H1 (cell line): ENCODE measurements at regions not wholly inside any gene's neighbourhood (a gene's known extent, or its start where the extent isn't known, plus 50 kb on each side); places are given as distances from the start of the nearest gene placed in this dataset.

ENCODE experiments used
- CTCF ChIA-PET: fragments of 300-600 bp; sonication (Branson Sonifier 250); formaldehyde crosslinking; loops from one replicate; lab custom pipeline; 2021; ENCODE audit not compliant: partially characterized antibody; lab: Charles Lee
- POLR2A ChIA-PET: fragments of 300-600 bp; sonication (Branson Sonifier 250); formaldehyde crosslinking; loops from one replicate; lab custom pipeline; 2021; ENCODE audit warnings: inconsistent platforms; ENCODE audit not compliant: partially characterized antibody; lab: Charles Lee
- DNase-seq, 2 experiments: peaks; one replicate each; pipeline versions ENCODE4 v3.0.0 to v3.0.0-alpha.2; 2010 to 2022; ENCODE audit warnings: low spot score in 2 of 2, low read depth in 1 of 2, mixed read lengths in 1 of 2
- FAIRE-seq: peaks from 2 replicates; lab custom pipeline; 2011; peaks lifted over from hg19 to GRCh38; lab: Jason Lieb, UNC
- H2AFZ ChIP-seq: 2 replicates; pipeline ENCODE4 v1.8.1; 2012; ENCODE audit warnings: low read length, inconsistent platforms
- H2AK5ac ChIP-seq: 2 replicates; pipeline ENCODE4 v1.6.1; 2013; ENCODE audit warnings: low read depth, low read length
- H2BK120ac ChIP-seq: replicated peaks from 2 replicates; pipeline ENCODE3; 2013; ENCODE audit warnings: low read depth, low read length, inconsistent platforms
- H2BK12ac ChIP-seq: 2 replicates; pipeline ENCODE4 v1.6.1; 2013; ENCODE audit warnings: low read depth, low read length
- H2BK15ac ChIP-seq: 2 replicates; pipeline ENCODE4 v1.6.1; 2013; ENCODE audit warnings: low read length
- H2BK20ac ChIP-seq: 2 replicates; pipeline ENCODE4 v1.6.1; 2013; ENCODE audit warnings: low read length
- H2BK5ac ChIP-seq: 2 replicates; pipeline ENCODE4 v1.6.1; 2013; ENCODE audit warnings: low read depth, low read length
- H3K14ac ChIP-seq: 2 replicates; pipeline ENCODE4 v1.6.1; 2013; ENCODE audit warnings: inconsistent platforms; ENCODE audit not compliant: insufficient read length
- H3K18ac ChIP-seq: 2 replicates; pipeline ENCODE4 v1.6.1; 2013; ENCODE audit warnings: low read length; ENCODE audit errors: extremely low read depth
- H3K23ac ChIP-seq: 2 replicates; pipeline ENCODE4 v1.6.1; 2013; ENCODE audit warnings: inconsistent platforms; ENCODE audit not compliant: insufficient read length
- H3K23me2 ChIP-seq: 2 replicates; pipeline ENCODE4 v1.6.1; 2013; ENCODE audit warnings: low read depth, low read length
- H3K27ac ChIP-seq: 2 replicates; pipeline ENCODE4 v1.6.1; 2011; ENCODE audit warnings: low read depth, low read length, inconsistent platforms
- H3K27me3 ChIP-seq, 4 experiments: replicated peaks in 1 of 4; 1 replicate in 1 of 4; 2 replicates in 3 of 4; pipeline versions ENCODE4 v1.6.1 to v1.8.1; 2011 to 2013; ENCODE audit warnings: low read length in 3 of 4, mild to moderate bottlenecking in 3 of 4, inconsistent platforms in 2 of 4, mixed read lengths in 2 of 4, moderate library complexity in 1 of 4; ENCODE audit not compliant: control insufficient read depth in 3 of 4, insufficient read depth in 3 of 4; ENCODE audit errors: extremely low read depth in 1 of 4
- H3K36me3 ChIP-seq, 4 experiments: 2 replicates each; pipeline versions ENCODE4 v1.6.1 to v1.8.1; 2011 to 2013; ENCODE audit warnings: mild to moderate bottlenecking in 4 of 4, low read length in 3 of 4, moderate library complexity in 2 of 4, control low read depth in 1 of 4, inconsistent platforms in 1 of 4; ENCODE audit not compliant: insufficient read depth in 4 of 4, control insufficient read depth in 2 of 4
- H3K4ac ChIP-seq: replicated peaks from 2 replicates; pipeline ENCODE3; 2013; ENCODE audit warnings: low read length, low read depth, mixed read lengths, inconsistent platforms; ENCODE audit not compliant: insufficient read length
- H3K4me1 ChIP-seq, 4 experiments: replicated peaks in 1 of 4; 1 replicate in 1 of 4; 2 replicates in 3 of 4; pipeline versions ENCODE4 v1.6.1 to v1.8.1; 2011 to 2013; ENCODE audit warnings: low read length in 3 of 4, inconsistent platforms in 2 of 4, mixed read lengths in 1 of 4; ENCODE audit not compliant: insufficient read depth in 4 of 4, control insufficient read depth in 3 of 4
- H3K4me2 ChIP-seq, 2 experiments: 2 replicates each; pipeline versions ENCODE4 v1.6.1 to v1.8.1; 2011 to 2013; ENCODE audit warnings: low read depth in 2 of 2, low read length in 2 of 2, control low read depth in 1 of 2, inconsistent platforms in 1 of 2, mild to moderate bottlenecking in 1 of 2; ENCODE audit not compliant: insufficient read depth in 1 of 2
- H3K4me3 ChIP-seq, 4 experiments: fragments of 200-600, 300-600 bp in 1 of 4; sonication (generic), shearing (Covaris generic), sonication (Bioruptor Twin) in 1 of 4; 2 replicates each; pipeline versions ENCODE4 v1.5.1 to v1.8.1; 2011 to 2016; ENCODE audit warnings: low read length in 4 of 4, low read depth in 3 of 4, control low read depth in 2 of 4, inconsistent platforms in 2 of 4, mild to moderate bottlenecking in 2 of 4, mixed read lengths in 1 of 4, moderate library complexity in 1 of 4; ENCODE audit not compliant: insufficient read depth in 2 of 4; ENCODE audit errors: extremely low read depth in 1 of 4
- H3K56ac ChIP-seq: replicated peaks from 2 replicates; pipeline ENCODE3; 2013; ENCODE audit warnings: low read depth, mild to moderate bottlenecking, mixed read lengths, low read length, inconsistent platforms; ENCODE audit not compliant: insufficient read length
- H3K79me1 ChIP-seq: 2 replicates; pipeline ENCODE4 v1.6.1; 2013; ENCODE audit warnings: low read depth, low read length, control low read depth
- H3K79me2 ChIP-seq, 2 experiments: 2 replicates each; pipeline versions ENCODE4 v1.6.1 to v1.8.1; 2012 to 2013; ENCODE audit warnings: low read length in 2 of 2, mild to moderate bottlenecking in 2 of 2, inconsistent platforms in 1 of 2; ENCODE audit not compliant: insufficient read depth in 2 of 2, control insufficient read depth in 1 of 2
- H3K9ac ChIP-seq, 4 experiments: replicated peaks in 1 of 4; 1 replicate in 1 of 4; 2 replicates in 3 of 4; pipeline versions ENCODE4 v1.6.1 to v1.8.1; 2011 to 2013; ENCODE audit warnings: low read depth in 3 of 4, low read length in 3 of 4, control low read depth in 2 of 4, mild to moderate bottlenecking in 2 of 4, moderate library complexity in 2 of 4, inconsistent platforms in 1 of 4; ENCODE audit errors: extremely low read depth in 1 of 4
- H3K9me3 ChIP-seq, 2 experiments: 2 replicates each; pipeline versions ENCODE4 v1.6.1 to v1.8.1; 2012 to 2013; ENCODE audit warnings: mild to moderate bottlenecking in 2 of 2, moderate library complexity in 2 of 2, control low read depth in 1 of 2, inconsistent platforms in 1 of 2, low read depth in 1 of 2, low read length in 1 of 2, mixed read lengths in 1 of 2; ENCODE audit not compliant: insufficient read depth in 2 of 2
- H4K20me1 ChIP-seq, 2 experiments: replicated peaks in 1 of 2; 2 replicates each; pipeline versions ENCODE3 to v1.8.1; 2011 to 2013; ENCODE audit warnings: inconsistent platforms in 2 of 2, low read length in 2 of 2, mild to moderate bottlenecking in 1 of 2; ENCODE audit not compliant: insufficient read depth in 2 of 2, control insufficient read depth in 1 of 2
- H4K5ac ChIP-seq: 2 replicates; pipeline ENCODE4 v1.6.1; 2013; ENCODE audit warnings: low read length, low read depth, mixed read lengths, inconsistent platforms; ENCODE audit not compliant: insufficient read length
- H4K8ac ChIP-seq: 2 replicates; pipeline ENCODE4 v1.8.0; 2013; ENCODE audit warnings: mild to moderate bottlenecking, moderate library complexity, low read length, inconsistent platforms; ENCODE audit not compliant: insufficient read depth; ENCODE audit errors: extremely low read depth
- H4K91ac ChIP-seq: replicated peaks from 2 replicates; pipeline ENCODE3; 2013; ENCODE audit warnings: low read length, mixed read lengths, inconsistent platforms; ENCODE audit not compliant: insufficient read length
- ASH2L ChIP-seq: fragments of 200-600, 300-600 bp; sonication (generic); IDR thresholded peaks from one replicate; pipeline ENCODE4 v1.7.1; 2017; ENCODE audit warnings: low read length
- BCL11A ChIP-seq, 2 experiments: IDR thresholded peaks; one replicate each; pipeline ENCODE4 v1.6.1; 2011; ENCODE audit warnings: low read depth in 2 of 2, low read length in 2 of 2, mild to moderate bottlenecking in 2 of 2
- CHD2 ChIP-seq: IDR thresholded peaks from 2 replicates; pipeline ENCODE4 v1.6.1; 2012; ENCODE audit warnings: low read length, improper control_type of control experiment
- JUND ChIP-seq: IDR thresholded peaks from 2 replicates; pipeline ENCODE4 v1.6.1; 2011; ENCODE audit warnings: mild to moderate bottlenecking, improper control_type of control experiment, low read length
- KDM1A ChIP-seq: fragments of 200-600, 300-600 bp; sonication (generic); IDR thresholded peaks from 2 replicates; pipeline ENCODE4 v1.7.1; 2016; ENCODE audit warnings: mild to moderate bottlenecking, low read length, borderline replicate concordance
- MAX ChIP-seq: IDR thresholded peaks from 2 replicates; pipeline ENCODE4 v1.6.1; 2012; ENCODE audit warnings: inconsistent platforms
- RFX5 ChIP-seq: IDR thresholded peaks from 2 replicates; pipeline ENCODE4 v1.6.1; 2011; ENCODE audit warnings: low read depth, low read length, improper control_type of control experiment, borderline replicate concordance
- SP4 ChIP-seq: IDR thresholded peaks from 2 replicates; pipeline ENCODE4 v1.6.1; 2012; ENCODE audit warnings: low read length, inconsistent platforms
- SUZ12 ChIP-seq: fragments of 200-600 bp; sonication (generic); IDR thresholded peaks from 2 replicates; pipeline ENCODE4 v1.6.1; 2012; ENCODE audit warnings: mild to moderate bottlenecking, inconsistent platforms, low read length, moderate library complexity, mixed read lengths
- TCF12 ChIP-seq: IDR thresholded peaks from 2 replicates; pipeline ENCODE4 v1.6.1; 2011; ENCODE audit warnings: low read depth, mild to moderate bottlenecking, low read length
- USF2 ChIP-seq: IDR thresholded peaks from 2 replicates; pipeline ENCODE4 v1.6.1; 2011; ENCODE audit warnings: low read length, improper control_type of control experiment

- TF ChIP-seq MAX: no peak
These were observed 68.9 kb upstream of the SLC5A12 start (continued) for GRCh38 chr11:26790738-26791137.

- Histone ChIP-seq H2BK120ac (no peak overlapping the region), H3K56ac (no peak overlapping the region), H3K4ac (no peak overlapping the region), H3K27me3 (no peaks in the 10 kb centered on the region), H3K36me3 (no peaks in the 10 kb centered on the region), H2BK5ac (no peak overlapping the region), H2BK20ac (no peak overlapping the region), H3K79me2 (no peaks in the 10 kb centered on the region), H3K4me2 (no peak overlapping the region), H3K23me2 (no peaks in the 10 kb centered on the region), H4K5ac (no peak overlapping the region), H4K91ac (no peak overlapping the region), H2AFZ (no peak overlapping the region), H3K14ac (no peak overlapping the region), H4K8ac (no peak overlapping the region), H3K27ac (no peak overlapping the region), H2AK5ac (no peak overlapping the region), H3K4me1 (no peaks in the 10 kb centered on the region), H3K18ac (no peak overlapping the region), H3K9me3 (no peaks in the 10 kb centered on the region), H3K9ac (no peak overlapping the region), H2BK12ac (no peak overlapping the region), H3K79me1 (no peaks in the 10 kb centered on the region), H3K23ac (no peak overlapping the region), H4K20me1 (no peaks in the 10 kb centered on the region), H2BK15ac (no peak overlapping the region), H3K4me3 (no peak overlapping the region)
- CTCF ChIA-PET: no interaction called here
- DNase-seq (no peak), FAIRE-seq (no peak)
- TF ChIP-seq SUZ12: no peak
- no peak for TF ChIP-seq SP4
- no peak for TF ChIP-seq TCF12
- TF ChIP-seq BCL11A (IDR thresholded peaks at IDR 0.05; ENCODE audit: low read depth in 2 of 2, low read length in 2 of 2): no peak
- TF ChIP-seq USF2: no peak
- no peak for TF ChIP-seq ASH2L
- TF ChIP-seq JUND: no peak
- no peak for TF ChIP-seq CHD2
- TF ChIP-seq RFX5: no peak
- no peak for TF ChIP-seq KDM1A
- POLR2A ChIA-PET: no interaction called here
These were observed 71.1 kb upstream of the SLC5A12 start for GRCh38 chr11:26792941-26793340.
